ENCODE measurements at regions not wholly inside any gene's neighbourhood (a gene's known extent, or its start where the extent isn't known, plus 50 kb on each side); places are given as distances from the start of the nearest gene placed in this dataset.

DNA sequence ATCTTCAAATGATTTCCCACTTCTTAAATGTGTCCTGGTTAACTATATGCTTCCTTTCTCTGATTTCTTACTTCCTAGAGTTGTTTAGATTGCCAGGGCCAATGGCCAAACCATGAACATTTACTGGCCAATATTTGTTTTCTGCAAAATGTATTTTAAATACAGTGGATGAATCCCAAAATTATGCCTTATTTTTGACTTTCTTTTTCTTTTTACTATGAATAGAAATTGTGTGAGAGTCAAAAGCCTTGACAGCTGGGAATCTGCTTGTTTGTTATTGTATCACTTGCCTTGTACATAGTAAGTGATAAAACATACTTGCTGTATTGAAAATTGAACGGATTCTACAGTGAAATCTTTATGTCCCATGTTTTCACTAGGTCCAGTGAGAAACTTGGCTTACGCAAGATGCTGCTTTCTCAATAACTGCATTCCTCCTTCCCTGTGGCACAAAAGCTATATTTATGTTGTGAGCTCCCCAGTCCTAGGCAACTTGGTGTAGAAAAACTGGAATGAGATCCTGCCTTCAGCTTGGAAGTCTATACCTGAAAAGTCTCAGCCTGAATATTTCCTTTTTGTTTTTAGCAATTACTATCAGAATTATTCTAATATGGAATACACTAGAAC, 295.2 kb downstream of the EPHA7 start:
- DNase-seq (ENCODE audit: low read depth, low spot score), result no peak
- CTCF ChIA-PET, result no interaction called here

DNA sequence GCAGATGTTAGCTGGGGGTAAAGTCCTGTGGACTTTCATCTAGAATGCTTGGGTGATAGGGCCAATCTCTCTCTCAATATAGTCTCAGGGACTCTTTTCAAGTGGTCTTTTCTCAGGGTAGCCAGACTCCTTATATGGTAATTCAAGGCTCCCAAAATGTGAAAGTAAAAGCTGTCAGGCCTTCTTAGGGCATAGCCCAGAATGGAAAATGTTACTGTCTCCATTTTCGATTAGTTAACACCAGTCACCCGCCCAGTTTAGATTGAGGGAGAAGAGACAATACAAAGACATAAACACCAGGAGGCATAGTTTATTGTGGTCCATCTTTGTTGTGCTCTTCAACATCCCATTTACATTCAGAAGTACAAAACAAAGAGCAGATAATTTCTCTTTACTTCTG, 295.8 kb downstream of the EPHA7 start:
- ChIA-PET POLR2A (no interaction called here), CTCF (no interaction called here)
- H3K27ac ChIP-seq (ENCODE audit: low read depth, low read length), result no peak overlapping the region

More for the DNA sequence above, 295.2 kb downstream of the EPHA7 start:
- Histone ChIP-seq H3K4me3 (ENCODE audit: low read depth, low read length) (no peak overlapping the region), H3K9me3 (ENCODE audit: control insufficient read depth, insufficient read depth, low read length) (no peaks in the 10 kb centered on the region), H3K27ac (ENCODE audit: low read depth, low read length) (no peak overlapping the region), H3K27me3 (ENCODE audit: control insufficient read depth, insufficient read depth, low read length) (no peaks in the 10 kb centered on the region)
- TF ChIP-seq, protein P1, sequence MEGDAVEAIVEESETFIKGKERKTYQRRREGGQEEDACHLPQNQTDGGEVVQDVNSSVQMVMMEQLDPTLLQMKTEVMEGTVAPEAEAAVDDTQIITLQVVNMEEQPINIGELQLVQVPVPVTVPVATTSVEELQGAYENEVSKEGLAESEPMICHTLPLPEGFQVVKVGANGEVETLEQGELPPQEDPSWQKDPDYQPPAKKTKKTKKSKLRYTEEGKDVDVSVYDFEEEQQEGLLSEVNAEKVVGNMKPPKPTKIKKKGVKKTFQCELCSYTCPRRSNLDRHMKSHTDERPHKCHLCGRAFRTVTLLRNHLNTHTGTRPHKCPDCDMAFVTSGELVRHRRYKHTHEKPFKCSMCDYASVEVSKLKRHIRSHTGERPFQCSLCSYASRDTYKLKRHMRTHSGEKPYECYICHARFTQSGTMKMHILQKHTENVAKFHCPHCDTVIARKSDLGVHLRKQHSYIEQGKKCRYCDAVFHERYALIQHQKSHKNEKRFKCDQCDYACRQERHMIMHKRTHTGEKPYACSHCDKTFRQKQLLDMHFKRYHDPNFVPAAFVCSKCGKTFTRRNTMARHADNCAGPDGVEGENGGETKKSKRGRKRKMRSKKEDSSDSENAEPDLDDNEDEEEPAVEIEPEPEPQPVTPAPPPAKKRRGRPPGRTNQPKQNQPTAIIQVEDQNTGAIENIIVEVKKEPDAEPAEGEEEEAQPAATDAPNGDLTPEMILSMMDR (IDR thresholded peaks at IDR 0.05; ENCODE audit: low read depth, low read length), result no peak
- POLR2A ChIA-PET, result no interaction called here

DNA sequence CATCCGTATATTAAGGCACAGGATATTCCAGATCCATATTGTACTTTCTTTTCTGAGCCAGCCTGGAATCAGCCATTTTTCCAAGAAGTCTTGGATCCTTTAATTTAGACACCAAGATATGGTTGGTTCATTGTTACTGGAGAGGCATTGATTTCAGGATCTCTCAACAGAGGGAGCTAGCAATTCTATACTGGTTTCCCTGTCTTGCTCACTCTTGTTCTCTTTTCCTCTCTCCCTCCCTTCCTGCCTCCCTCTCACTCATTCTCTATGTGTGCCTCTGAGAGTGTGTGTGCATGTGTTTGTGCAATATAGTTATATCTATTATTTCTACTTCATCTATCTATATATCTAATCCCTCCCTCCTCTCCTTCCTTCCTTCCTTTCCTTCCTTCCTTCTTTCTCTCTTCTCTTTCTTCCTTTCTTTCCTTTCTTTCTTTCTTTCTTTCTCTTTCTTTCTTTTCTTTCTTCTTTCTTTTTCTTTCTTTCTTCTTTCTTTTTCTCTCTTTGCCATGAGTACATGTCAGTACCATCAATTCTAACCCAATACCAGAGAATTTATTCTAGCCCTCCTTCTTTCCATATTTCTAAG, 299.1 kb downstream of the EPHA7 start:
- ChIA-PET CTCF (no interaction called here), POLR2A (no interaction called here)
- no peaks in the 10 kb centered on the region for H3K9me3 ChIP-seq (ENCODE audit: control insufficient read depth, insufficient read depth, low read length)
- no peak overlapping the region for H3K4me3 ChIP-seq (ENCODE audit: low read depth, low read length)
- DNase-seq (ENCODE audit: low read depth, low spot score), result no peak
- H3K27me3 ChIP-seq (ENCODE audit: control insufficient read depth, insufficient read depth, low read length), result no peaks in the 10 kb centered on the region
- no peak overlapping the region for H3K27ac ChIP-seq (ENCODE audit: low read depth, low read length)
- TF ChIP-seq, protein P1 (IDR thresholded peaks at IDR 0.05; ENCODE audit: low read depth, low read length), result no peak

More for the DNA sequence above, 295.8 kb downstream of the EPHA7 start:
- TF ChIP-seq, protein P1 (IDR thresholded peaks at IDR 0.05; ENCODE audit: low read depth, low read length), result no peak
- Histone ChIP-seq H3K9me3 (ENCODE audit: control insufficient read depth, insufficient read depth, low read length) (no peaks in the 10 kb centered on the region), H3K4me3 (ENCODE audit: low read depth, low read length) (no peak overlapping the region), H3K27me3 (ENCODE audit: control insufficient read depth, insufficient read depth, low read length) (no peaks in the 10 kb centered on the region)
- DNase-seq (ENCODE audit: low read depth, low spot score), result no peak

DNA sequence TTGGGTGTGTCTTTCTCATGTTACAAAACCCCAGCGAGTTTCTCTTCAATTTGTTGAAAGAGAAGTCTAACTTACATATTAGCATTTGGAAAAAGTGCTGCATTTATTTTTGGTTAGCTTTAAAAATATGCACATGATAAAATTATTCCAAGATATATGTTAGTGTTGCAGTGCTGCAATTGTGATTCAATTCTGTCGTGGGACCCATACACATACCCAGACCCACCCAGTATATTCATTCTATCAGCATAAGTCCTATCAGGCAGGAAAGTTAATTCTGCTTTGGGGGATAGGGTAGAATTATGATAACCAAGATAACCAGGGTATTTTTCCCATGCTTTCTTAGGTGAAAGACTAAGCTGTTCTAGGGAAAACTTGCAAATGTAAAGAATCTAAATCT, 313.5 kb downstream of the EPHA7 start:
- ChIA-PET POLR2A (no interaction called here), CTCF (no interaction called here)
- DNase-seq (ENCODE audit: low read depth, low spot score), result no peak
- TF ChIP-seq, protein P1 (IDR thresholded peaks at IDR 0.05; ENCODE audit: low read depth, low read length), result no peak
- H3K27ac ChIP-seq (ENCODE audit: low read depth, low read length), result no peak overlapping the region
- no peak overlapping the region for H3K4me3 ChIP-seq (ENCODE audit: low read depth, low read length)
- H3K27me3 ChIP-seq (ENCODE audit: control insufficient read depth, insufficient read depth, low read length), result no peaks in the 10 kb centered on the region
- H3K9me3 ChIP-seq (ENCODE audit: control insufficient read depth, insufficient read depth, low read length), result no peaks in the 10 kb centered on the region

DNA sequence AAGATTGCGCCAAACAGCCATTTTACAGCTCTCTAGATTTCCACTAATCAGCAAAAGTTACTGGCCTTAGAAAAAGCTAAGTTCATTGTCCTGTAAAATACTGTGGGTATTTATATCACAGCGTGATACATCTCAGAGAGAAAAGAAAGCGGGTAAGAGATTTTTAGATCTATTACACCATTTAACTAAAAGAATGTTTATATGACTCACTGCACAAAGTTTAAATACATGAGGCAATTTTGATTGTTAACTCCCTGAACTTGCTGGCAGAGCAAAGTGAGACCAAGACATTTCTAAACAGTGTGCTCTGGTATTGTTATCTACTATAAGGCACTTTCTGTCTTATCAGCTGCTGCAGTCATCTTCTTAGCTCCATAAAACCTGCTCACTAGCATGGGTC, 314.3 kb downstream of the EPHA7 start:
- no peak overlapping the region for H3K4me3 ChIP-seq (ENCODE audit: low read depth, low read length)
- POLR2A ChIA-PET, result no interaction called here
- TF ChIP-seq, protein P1 (IDR thresholded peaks at IDR 0.05; ENCODE audit: low read depth, low read length), result no peak
- no peak for DNase-seq (ENCODE audit: low read depth, low spot score)
- H3K27ac ChIP-seq (ENCODE audit: low read depth, low read length), result no peak overlapping the region
- CTCF ChIA-PET, result no interaction called here
- no peaks in the 10 kb centered on the region for H3K9me3 ChIP-seq (ENCODE audit: control insufficient read depth, insufficient read depth, low read length)
- H3K27me3 ChIP-seq (ENCODE audit: control insufficient read depth, insufficient read depth, low read length), result no peaks in the 10 kb centered on the region

Data from AG04450 (cell line).